ENCODE measurements at regions not wholly inside any gene's neighbourhood (a gene's known extent, or its start where the extent isn't known, plus 50 kb on each side); places are given as distances from the start of the nearest gene placed in this dataset.

GRCh38 chr12:75716291-75717025, 205.0 kb upstream of the KRR1 start:
- no peak for DNase-seq

- no peak for DNase-seq
Observed at GRCh38 chr12:75715682-75716081, 204.3 kb upstream of the KRR1 start.

- no peak for DNase-seq
Observed at GRCh38 chr12:75715323-75715644, 203.9 kb upstream of the KRR1 start.

GRCh38 chr12:75714462-75715322, 203.3 kb upstream of the KRR1 start:
- no peak for DNase-seq

GRCh38 chr12:75713434-75713833, 202.0 kb upstream of the KRR1 start:
- no peak for DNase-seq

GRCh38 chr12:75712223-75712622, 200.8 kb upstream of the KRR1 start:
- DNase-seq: no peak

GRCh38 chr12:75711271-75711670, 199.9 kb upstream of the KRR1 start:
- no peak for DNase-seq

GRCh38 chr12:75710361-75711069, 199.1 kb upstream of the KRR1 start:
- no peak for DNase-seq

GRCh38 chr12:75709503-75709902, 198.1 kb upstream of the KRR1 start:
- DNase-seq: no peak

GRCh38 chr12:75708802-75709201, 197.4 kb upstream of the KRR1 start:
- no peak for DNase-seq

GRCh38 chr12:75707983-75708382, 196.6 kb upstream of the KRR1 start:
- no peak for DNase-seq

GRCh38 chr12:75706786-75707605, 195.6 kb upstream of the KRR1 start:
- DNase-seq: no peak

- no peak for DNase-seq
Observed at GRCh38 chr12:75705749-75706711, 194.6 kb upstream of the KRR1 start.

- no peak for DNase-seq
Observed at GRCh38 chr12:75704664-75705063, 193.3 kb upstream of the KRR1 start.

- DNase-seq: no peak
Observed at GRCh38 chr12:75704208-75704607, 192.8 kb upstream of the KRR1 start.

- DNase-seq: no peak
Observed at GRCh38 chr12:75703131-75703530, 191.7 kb upstream of the KRR1 start.

GRCh38 chr12:75702477-75703093, 191.2 kb upstream of the KRR1 start:
- no peak for DNase-seq

GRCh38 chr12:75701859-75702258, 190.4 kb upstream of the KRR1 start:
- DNase-seq: no peak

- no peak for DNase-seq
Observed at GRCh38 chr12:75699728-75700496, 188.5 kb upstream of the KRR1 start.

GRCh38 chr12:75699251-75699650, 187.8 kb upstream of the KRR1 start:
- no peak for DNase-seq
